NCI-H82 treated with DMSO at 0.1 percent for 48 hours (cell line): ENCODE measurements at regions not wholly inside any gene's neighbourhood (a gene's known extent, or its start where the extent isn't known, plus 50 kb on each side); places are given as distances from the start of the nearest gene placed in this dataset.
A peak's percentile ranks its signal among the peaks of the same experiment; 100 is the strongest.
"Not testable (repeated sequence)": the region's sequence is repeated elsewhere in the genome, so short reads cannot be mapped to it uniquely, and the experiment has no call there.

Experiments
- DNase-seq: peaks from one replicate; lab custom pipeline; 2025; ENCODE audit not compliant: unreplicated experiment; lab: John Stamatoyannopoulos, UW

GRCh38 chr3:162369306-162369705 lies 872.7 kb downstream of the OTOL1 start:
- DNase-seq = no peak

GRCh38 chr3:162370141-162370540 lies 873.5 kb downstream of the OTOL1 start:
- no peak for DNase-seq

GRCh38 chr3:162376761-162377160 lies 880.2 kb downstream of the OTOL1 start:
- no peak for DNase-seq

GRCh38 chr3:162377608-162378007 lies 881.0 kb downstream of the OTOL1 start:
- DNase-seq = no peak

DNA sequence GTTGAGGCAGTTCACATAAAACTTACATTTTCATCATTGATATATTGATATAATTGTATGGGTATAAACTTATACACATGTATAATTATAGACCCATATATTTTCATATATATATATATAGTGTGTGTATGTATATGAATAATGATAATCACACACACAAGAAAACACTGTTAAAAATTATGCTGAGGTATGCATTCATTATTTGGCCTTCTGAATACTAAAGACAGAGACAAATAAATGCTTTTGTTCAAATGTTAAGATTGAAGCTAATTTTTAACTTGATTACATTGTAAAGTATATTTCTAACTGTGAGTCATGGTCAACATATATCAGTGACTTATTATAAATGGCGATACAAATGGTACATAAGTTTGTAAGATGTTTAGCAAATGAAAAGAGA lies 888.8 kb downstream of the OTOL1 start:
- DNase-seq = no peak

- no peak for DNase-seq
Measured at GRCh38 chr3:162390891-162391290, 894.3 kb downstream of the OTOL1 start.

GRCh38 chr3:162391301-162391700 lies 894.7 kb downstream of the OTOL1 start:
- no peak for DNase-seq

- no peak for DNase-seq
Measured at GRCh38 chr3:162395496-162395895, 898.9 kb downstream of the OTOL1 start.

DNA sequence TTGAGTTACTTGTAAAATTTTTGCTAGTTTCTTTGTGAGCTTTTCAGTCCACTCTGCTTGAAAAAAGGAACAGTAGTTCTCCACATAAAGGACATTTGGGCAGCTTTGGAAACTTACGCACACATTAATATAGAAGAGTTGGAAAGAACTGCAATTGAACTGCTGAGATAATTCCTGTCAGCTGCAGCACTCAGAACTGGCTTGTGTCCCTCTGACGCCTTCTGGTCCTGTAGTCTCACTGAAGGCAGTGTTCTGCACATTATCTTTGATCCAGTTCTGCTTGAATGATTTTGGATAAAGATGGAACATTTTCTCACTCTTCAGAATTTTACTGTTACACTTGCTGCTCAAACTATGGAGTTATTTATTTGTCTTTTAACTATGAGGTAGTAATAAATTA lies 901.9 kb downstream of the OTOL1 start:
- no peak for DNase-seq

DNA sequence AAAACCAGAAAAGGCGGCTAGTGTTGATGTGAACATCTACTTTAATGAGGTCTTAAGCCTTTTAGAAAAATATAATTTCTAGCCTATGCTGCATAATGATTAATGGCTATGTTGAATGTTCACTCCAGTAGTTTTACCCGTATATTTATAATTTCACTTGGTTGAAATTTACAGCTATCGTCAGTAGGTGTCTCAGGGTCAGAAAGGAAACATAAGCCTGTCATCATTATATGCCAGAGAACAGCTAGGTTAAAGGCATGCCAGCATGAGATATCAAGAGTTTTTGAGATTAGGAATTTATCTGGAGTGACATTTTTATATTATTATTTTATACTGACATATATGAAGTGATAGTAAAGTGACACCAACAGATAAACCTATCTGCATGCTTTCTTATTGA lies 904.1 kb downstream of the OTOL1 start:
- DNase-seq = no peak

DNA sequence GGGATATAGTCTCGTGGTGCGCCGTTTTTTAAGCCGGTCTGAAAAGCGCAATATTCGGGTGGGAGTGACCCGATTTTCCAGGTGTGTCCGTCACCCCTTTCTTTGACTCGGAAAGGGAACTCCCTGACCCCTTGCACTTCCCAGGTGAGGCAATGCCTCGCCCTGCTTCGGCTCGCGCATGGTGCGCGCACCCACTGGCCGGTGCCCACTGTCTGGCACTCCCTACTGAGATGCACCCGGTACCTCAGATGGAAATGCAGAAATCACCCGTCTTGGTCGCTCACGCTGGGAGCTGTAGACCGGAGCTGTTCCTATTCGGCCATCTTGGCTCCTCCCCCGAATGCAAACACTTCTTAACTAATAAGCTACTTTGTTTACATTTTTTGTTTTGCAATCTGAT lies 914.9 kb downstream of the OTOL1 start:
- not testable (repeated sequence) for DNase-seq

DNA sequence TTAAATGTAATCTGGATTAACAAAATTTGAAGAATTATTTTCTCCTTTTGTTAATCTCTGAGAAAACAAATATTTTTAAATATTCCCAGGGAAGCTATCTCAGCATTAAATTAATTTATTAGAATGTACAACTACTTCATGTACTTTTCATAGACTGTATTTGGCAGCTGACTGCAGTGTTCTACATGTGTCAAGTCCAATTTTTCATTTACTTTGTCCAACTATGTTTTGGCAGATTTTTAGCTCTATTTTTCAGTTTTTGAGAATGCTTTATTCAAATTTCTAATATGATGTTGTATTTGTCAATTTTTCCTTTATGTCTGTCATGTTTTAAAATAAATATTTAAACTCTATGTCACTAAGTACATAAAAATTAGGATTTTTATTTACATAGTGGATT lies 925.1 kb downstream of the OTOL1 start:
- no peak for DNase-seq

DNA sequence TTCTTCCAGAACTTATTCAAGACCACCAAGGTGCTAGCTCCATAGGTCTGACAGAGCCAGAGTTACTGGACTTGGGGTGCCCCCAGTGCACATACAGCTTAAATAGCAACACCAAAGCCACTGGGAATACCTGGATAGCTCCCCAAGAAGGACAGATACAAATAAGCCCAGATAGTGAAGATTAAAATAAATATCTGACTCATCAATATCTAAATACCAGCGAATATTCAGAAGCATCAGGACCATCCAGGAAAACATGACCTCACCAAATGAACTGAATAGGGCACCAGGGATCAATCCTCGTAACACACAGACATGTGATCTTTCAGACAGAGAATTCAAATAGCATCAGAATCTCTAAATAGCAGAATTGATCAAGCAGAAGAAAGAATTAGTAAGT lies 931.6 kb downstream of the OTOL1 start:
- no peak for DNase-seq

- DNase-seq = no peak
Measured at GRCh38 chr3:162435750-162436149, 939.1 kb downstream of the OTOL1 start.

DNA sequence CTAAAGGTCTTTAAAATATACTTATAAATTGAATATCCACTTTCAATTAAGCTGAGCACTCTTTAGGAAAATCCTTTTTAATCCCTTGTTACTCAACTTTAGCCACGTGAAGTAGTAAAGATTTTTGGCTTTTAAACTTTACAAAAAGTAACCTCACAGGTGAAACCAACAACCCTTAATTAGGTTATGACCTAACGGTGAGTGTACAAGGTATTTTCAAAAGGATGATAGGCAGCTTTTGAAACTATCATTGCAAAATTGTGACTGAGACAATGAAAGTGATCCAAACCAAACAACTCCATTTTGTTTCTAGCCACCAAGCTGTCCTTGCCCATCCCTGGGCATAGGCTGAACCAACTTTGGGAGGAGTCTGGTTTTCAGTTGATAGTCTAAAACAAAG lies 940.2 kb downstream of the OTOL1 start:
- no peak for DNase-seq

DNA sequence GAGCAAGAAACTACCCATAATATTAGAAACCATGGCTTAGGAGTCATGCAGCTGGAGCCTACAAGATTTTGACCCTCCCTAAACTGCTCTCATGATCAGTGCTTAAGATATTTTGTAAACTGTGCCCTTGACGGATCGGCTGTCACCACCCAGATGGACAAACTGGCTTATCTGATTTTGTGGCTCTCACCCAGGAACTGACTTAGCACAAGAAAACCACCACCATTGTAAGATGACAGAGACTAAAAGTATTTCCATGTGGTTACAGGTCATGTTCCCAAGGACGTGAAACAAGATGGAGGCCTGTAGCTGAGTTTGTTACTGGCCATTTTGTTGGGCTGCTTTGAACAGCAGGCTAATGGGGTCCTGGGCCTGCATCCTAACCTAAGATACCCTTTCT lies 940.9 kb downstream of the OTOL1 start:
- no peak for DNase-seq

- DNase-seq = no peak
Measured at GRCh38 chr3:162441716-162442115, 945.1 kb downstream of the OTOL1 start.

DNA sequence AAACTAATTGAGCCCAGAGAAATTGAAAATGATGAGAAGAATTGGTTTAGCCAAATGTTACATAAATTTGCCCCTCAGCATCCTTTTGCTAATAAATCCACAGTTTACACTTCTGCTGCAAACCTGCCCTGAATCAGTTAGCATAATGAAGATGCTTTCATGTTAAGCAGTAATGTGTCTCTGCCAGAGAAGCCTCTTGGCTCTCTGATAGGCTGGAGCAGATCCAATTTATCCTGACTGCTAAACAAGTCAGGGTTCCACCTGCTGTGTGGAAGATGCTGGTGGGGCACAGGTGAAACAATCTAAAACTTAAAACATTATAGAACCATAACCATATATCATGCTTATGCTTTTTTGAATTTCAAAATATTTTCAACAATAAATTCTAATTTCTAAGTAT lies 946.8 kb downstream of the OTOL1 start:
- DNase-seq = no peak

GRCh38 chr3:162468791-162469190 lies 972.2 kb downstream of the OTOL1 start:
- no peak for DNase-seq

- no peak for DNase-seq
Measured at GRCh38 chr3:162487138-162487537, 990.5 kb downstream of the OTOL1 start.

GRCh38 chr3:162489853-162490252 lies 993.2 kb downstream of the OTOL1 start:
- DNase-seq = peak; percentile 11

- DNase-seq = no peak
Measured at GRCh38 chr3:162491952-162492351, 995.3 kb downstream of the OTOL1 start.

- DNase-seq = no peak
Measured at GRCh38 chr3:162492446-162493081, 996.0 kb downstream of the OTOL1 start.

- no peak for DNase-seq
Measured at GRCh38 chr3:162498626-162499025, 1002.0 kb downstream of the OTOL1 start.
